Epidermal melanocyte (primary cell): ENCODE measurements at regions not wholly inside any gene's neighbourhood (a gene's known extent, or its start where the extent isn't known, plus 50 kb on each side); places are given as distances from the start of the nearest gene placed in this dataset.

Experiments used
- DNase-seq: peaks from one replicate; pipeline ENCODE4 v3.0.0; 2011; ENCODE audit warnings: low spot score; ENCODE audit not compliant: insufficient read length

GRCh38 chr17:27991462-27991993 is 50.9 kb upstream of the NLK start:
- DNase-seq = no peak
